ENCODE measurements at regions not wholly inside any gene's neighbourhood (a gene's known extent, or its start where the extent isn't known, plus 50 kb on each side); places are given as distances from the start of the nearest gene placed in this dataset.

- TF ChIP-seq CTCF (IDR thresholded peaks at IDR 0.05; ENCODE audit: borderline replicate concordance, insufficient read depth, low read depth, low read length), result no peak
- H3K4me3 ChIP-seq (ENCODE audit: low read depth, low read length), result no peak overlapping the region
Observed at GRCh38 chr3:72210261-72210660, 425.3 kb upstream of the PROK2 start.

GRCh38 chr3:72205297-72205826 is 420.4 kb upstream of the PROK2 start:
- no peak for TF ChIP-seq CTCF (IDR thresholded peaks at IDR 0.05; ENCODE audit: borderline replicate concordance, insufficient read depth, low read depth, low read length)
- H3K4me3 ChIP-seq (ENCODE audit: low read depth, low read length), result no peak overlapping the region

- no peak for TF ChIP-seq CTCF (IDR thresholded peaks at IDR 0.05; ENCODE audit: borderline replicate concordance, insufficient read depth, low read depth, low read length)
- no peak overlapping the region for H3K4me3 ChIP-seq (ENCODE audit: low read depth, low read length)
Observed at GRCh38 chr3:72204452-72204851, 419.5 kb upstream of the PROK2 start.

- TF ChIP-seq CTCF (IDR thresholded peaks at IDR 0.05; ENCODE audit: borderline replicate concordance, insufficient read depth, low read depth, low read length), result no peak
- H3K4me3 ChIP-seq (ENCODE audit: low read depth, low read length), result no peak overlapping the region
Observed at GRCh38 chr3:72203613-72204349, 418.8 kb upstream of the PROK2 start.

- no peak overlapping the region for H3K4me3 ChIP-seq (ENCODE audit: low read depth, low read length)
- TF ChIP-seq CTCF (IDR thresholded peaks at IDR 0.05; ENCODE audit: borderline replicate concordance, insufficient read depth, low read depth, low read length), result no peak
Observed at GRCh38 chr3:72203105-72203504, 418.2 kb upstream of the PROK2 start.

GRCh38 chr3:72200332-72200731 is 415.4 kb upstream of the PROK2 start:
- TF ChIP-seq CTCF (IDR thresholded peaks at IDR 0.05; ENCODE audit: borderline replicate concordance, insufficient read depth, low read depth, low read length), result no peak

GRCh38 chr3:72199530-72199929 is 414.6 kb upstream of the PROK2 start:
- no peak for TF ChIP-seq CTCF (IDR thresholded peaks at IDR 0.05; ENCODE audit: borderline replicate concordance, insufficient read depth, low read depth, low read length)

More at GRCh38 chr3:72200332-72200731, 415.4 kb upstream of the PROK2 start:
- no peak overlapping the region for H3K4me3 ChIP-seq (ENCODE audit: low read depth, low read length)

More at GRCh38 chr3:72199530-72199929, 414.6 kb upstream of the PROK2 start:
- no peak overlapping the region for H3K4me3 ChIP-seq (ENCODE audit: low read depth, low read length)

Measured in GM12875 (cell line).